SK-N-SH (cell line): ENCODE measurements at regions not wholly inside any gene's neighbourhood (a gene's known extent, or its start where the extent isn't known, plus 50 kb on each side); places are given as distances from the start of the nearest gene placed in this dataset.

Experiments used
- CTCF ChIA-PET: fragments of 300-600, 350-600 bp; formaldehyde crosslinking; extraction: SDS; loops from one replicate; lab custom pipeline; 2021; lab: Yijun Ruan, JAX
- POLR2A ChIA-PET: fragments of 350-600 bp; sonication (Branson Sonifier 250); formaldehyde crosslinking; extraction: SDS; loops from one replicate; lab custom pipeline; 2020; ENCODE audit warnings: antibody characterized with exemption, inconsistent platforms; lab: Yijun Ruan, JAX
- DNase-seq: peaks from one replicate; pipeline ENCODE4 v3.0.0; 2012
- H2AFZ ChIP-seq: fragments of 200-600 bp; sonication (generic); 2 replicates; pipeline ENCODE4 v1.8.1; 2016; ENCODE audit warnings: antibody characterized with exemption, mild to moderate bottlenecking, low read depth
- H3F3A ChIP-seq: fragments of 200-600 bp; sonication (generic); replicated peaks from 2 replicates; pipeline ENCODE3; 2016; ENCODE audit warnings: antibody characterized with exemption, mild to moderate bottlenecking; ENCODE audit not compliant: insufficient read depth
- H3K27ac ChIP-seq, 2 experiments: fragments of 200-500 bp in 1 of 2; fragments of 200-600 bp in 1 of 2; sonication (Bioruptor generic) in 1 of 2; sonication (generic), shearing (Covaris generic) in 1 of 2; 2 replicates each; pipeline versions ENCODE4 v1.5.1 to v1.6.1; 2014 to 2016; ENCODE audit warnings: low read depth in 2 of 2, inconsistent platforms in 1 of 2, low read length in 1 of 2, mild to moderate bottlenecking in 1 of 2, mixed read lengths in 1 of 2
- H3K27me3 ChIP-seq: fragments of 200-600 bp; sonication (generic), shearing (Covaris generic); 2 replicates; pipeline ENCODE4 v1.6.1; 2016; ENCODE audit warnings: mixed run types; ENCODE audit not compliant: insufficient read depth
- H3K36me3 ChIP-seq, 2 experiments: fragments of 200-500 bp in 1 of 2; fragments of 200-600 bp in 1 of 2; sonication (Bioruptor generic) in 1 of 2; sonication (generic) in 1 of 2; replicated peaks in 1 of 2; 2 replicates each; pipeline versions ENCODE3 to v1.5.1; 2014 to 2016; ENCODE audit warnings: low read length in 1 of 2, mild to moderate bottlenecking in 1 of 2; ENCODE audit not compliant: insufficient read depth in 2 of 2, control insufficient read depth in 1 of 2
- H3K4me1 ChIP-seq, 2 experiments: fragments of 200-500 bp in 1 of 2; fragments of 200-600 bp in 1 of 2; sonication (Bioruptor generic) in 1 of 2; sonication (generic), shearing (Covaris generic) in 1 of 2; 2 replicates each; pipeline versions ENCODE4 v1.5.1 to v1.6.1; 2014 to 2016; ENCODE audit warnings: low read depth in 1 of 2, low read length in 1 of 2, mixed run types in 1 of 2; ENCODE audit not compliant: insufficient read depth in 2 of 2, control insufficient read depth in 1 of 2
- H3K4me2 ChIP-seq: fragments of 200-600 bp; sonication (generic), shearing (Covaris generic); 2 replicates; pipeline ENCODE4 v1.6.1; 2017; ENCODE audit warnings: mixed run types
- H3K4me3 ChIP-seq, 2 experiments: fragments of 200-500 bp in 1 of 2; fragments of 200-600 bp in 1 of 2; sonication (Bioruptor generic) in 1 of 2; sonication (generic), shearing (Covaris generic) in 1 of 2; 2 replicates each; pipeline versions ENCODE4 v1.5.1 to v1.8.1; 2014 to 2016; ENCODE audit warnings: low read depth in 2 of 2, inconsistent platforms in 1 of 2, low read length in 1 of 2, mild to moderate bottlenecking in 1 of 2, mixed read lengths in 1 of 2, moderate library complexity in 1 of 2
- H3K79me2 ChIP-seq: fragments of 200-600 bp; sonication (generic); 2 replicates; pipeline ENCODE4 v1.8.1; 2017; ENCODE audit warnings: mild to moderate bottlenecking; ENCODE audit not compliant: insufficient read depth
- H3K9ac ChIP-seq: fragments of 200-600 bp; sonication (generic); 2 replicates; pipeline ENCODE4 v1.6.1; 2017; ENCODE audit warnings: mixed run types
- H3K9me2 ChIP-seq: fragments of 200-600 bp; sonication (generic); 2 replicates; pipeline ENCODE4 v1.6.1; 2017; ENCODE audit warnings: mixed run types
- H3K9me3 ChIP-seq: fragments of 200-600 bp; sonication (generic); 2 replicates; pipeline ENCODE4 v1.6.1; 2017; ENCODE audit warnings: mixed run types, mild to moderate bottlenecking, moderate library complexity
- H4K20me1 ChIP-seq: fragments of 200-600 bp; sonication (generic); 2 replicates; pipeline ENCODE4 v1.6.1; 2017; ENCODE audit warnings: mild to moderate bottlenecking, mixed run types; ENCODE audit not compliant: insufficient read depth
- CTCF ChIP-seq: fragments of 200-600 bp; sonication (generic); IDR thresholded peaks from 2 replicates; pipeline ENCODE4 v1.6.1; 2017; ENCODE audit warnings: antibody characterized with exemption, mild to moderate bottlenecking, moderate library complexity
- EP300 ChIP-seq, 2 experiments: IDR thresholded peaks; 2 replicates each; pipeline versions ENCODE4 v1.4.0 to v1.6.1; 2012; ENCODE audit warnings: borderline replicate concordance in 1 of 2, low read depth in 1 of 2, low read length in 1 of 2
- EZH2phosphoT487 ChIP-seq: fragments of 200-600 bp; sonication (generic); IDR thresholded peaks from 2 replicates; pipeline ENCODE4 v1.6.1; 2017; ENCODE audit warnings: low read depth, mixed run types, mild to moderate bottlenecking, antibody characterized with exemption, moderate library complexity, borderline replicate concordance
- FOSL2 ChIP-seq: IDR thresholded peaks from 2 replicates; pipeline ENCODE4 v1.4.0; 2012; ENCODE audit warnings: low read depth, mild to moderate bottlenecking, moderate library complexity, borderline replicate concordance
- FOXM1 ChIP-seq: IDR thresholded peaks from 2 replicates; pipeline ENCODE4 v1.4.0; 2012; ENCODE audit warnings: low read depth, mild to moderate bottlenecking
- NFIC ChIP-seq: IDR thresholded peaks from 2 replicates; pipeline ENCODE4 v1.4.0; 2012; ENCODE audit warnings: borderline replicate concordance
- NRF1 ChIP-seq: IDR thresholded peaks from 2 replicates; pipeline ENCODE4 v1.6.1; 2012; ENCODE audit warnings: low read depth, mild to moderate bottlenecking, low read length
- PBX3 ChIP-seq: IDR thresholded peaks from 2 replicates; pipeline ENCODE4; 2012
- RAD21 ChIP-seq: IDR thresholded peaks from 2 replicates; pipeline ENCODE4 v1.6.1; 2012; ENCODE audit warnings: mild to moderate bottlenecking, low read length
- RXRA ChIP-seq: IDR thresholded peaks from 2 replicates; pipeline ENCODE4 v1.4.0; 2012; ENCODE audit warnings: low read depth, mild to moderate bottlenecking, borderline replicate concordance
- SMC3 ChIP-seq: IDR thresholded peaks from 2 replicates; pipeline ENCODE4 v1.6.1; 2012; ENCODE audit warnings: low read depth, low read length, improper control_type of control experiment
- TCF12 ChIP-seq: IDR thresholded peaks from 2 replicates; pipeline ENCODE4 v1.4.0; 2012
- TEAD4 ChIP-seq: IDR thresholded peaks from 2 replicates; pipeline ENCODE4 v1.4.0; 2012; ENCODE audit warnings: mild to moderate bottlenecking, borderline replicate concordance; ENCODE audit not compliant: insufficient read depth
- WGBS: methylation state at CpG from one replicate; pipeline ENCODE4 v1.1.6; 2017; ENCODE audit warnings: low lambda C conversion rate; 5-methylcytosine and 5-hydroxymethylcytosine counted together

- H2AFZ ChIP-seq, result no peak overlapping the region
- no peaks in the 10 kb centered on the region for H3F3A ChIP-seq
- TF ChIP-seq RAD21 (no peak), CTCF (no peak), RXRA (no peak), NFIC (no peak), FOXM1 (no peak), SMC3 (no peak), TEAD4 (no peak), FOSL2 (no peak)
- no peaks in the 10 kb centered on the region for H3K36me3 ChIP-seq
- no peaks in the 10 kb centered on the region; a peak in 1 of 4 replicates for H3K4me1 ChIP-seq
- no peaks in the 10 kb centered on the region for H3K79me2 ChIP-seq
- CTCF ChIA-PET, result no interaction called here
- no peak overlapping the region for H3K9ac ChIP-seq
- no peak overlapping the region for H3K4me2 ChIP-seq
- no peaks in the 10 kb centered on the region for H3K27me3 ChIP-seq
- H3K9me3 ChIP-seq, result no peaks in the 10 kb centered on the region
- no peak overlapping the region for H3K4me3 ChIP-seq
- H3K9me2 ChIP-seq, result no peaks in the 10 kb centered on the region
- POLR2A ChIA-PET, result no interaction called here
- 31% methylated on average over 1 of the region's 1 CpG for WGBS
- no peak overlapping the region for H3K27ac ChIP-seq
- H4K20me1 ChIP-seq, result no peaks in the 10 kb centered on the region
- no peak for DNase-seq
Observed at GRCh38 chr18:39297225-39297624, 1731.6 kb upstream of the CELF4 start.

- CTCF ChIA-PET, result no interaction called here
- H3K9ac ChIP-seq, result no peak overlapping the region
Observed at GRCh38 chr18:39296293-39296888, 1730.8 kb upstream of the CELF4 start.

More at GRCh38 chr18:39296293-39296888, 1730.8 kb upstream of the CELF4 start:
- Histone ChIP-seq H3K9me3 (no peaks in the 10 kb centered on the region), H3K79me2 (no peaks in the 10 kb centered on the region), H3K27ac (no peak overlapping the region), H3F3A (no peaks in the 10 kb centered on the region), H2AFZ (no peak overlapping the region), H3K4me3 (no peak overlapping the region), H3K9me2 (no peaks in the 10 kb centered on the region), H4K20me1 (no peaks in the 10 kb centered on the region), H3K4me2 (no peak overlapping the region), H3K27me3 (no peaks in the 10 kb centered on the region), H3K4me1 (no peaks in the 10 kb centered on the region; a peak in 1 of 4 replicates), H3K36me3 (no peaks in the 10 kb centered on the region)
- WGBS, result 51% methylated on average over 10 of the region's 10 CpGs
- no peak for DNase-seq
- POLR2A ChIA-PET, result no interaction called here
- TF ChIP-seq EZH2phosphoT487 (no peak), TCF12 (no peak), EP300 (IDR thresholded peaks at IDR 0.05; ENCODE audit: borderline replicate concordance in 1 of 2, low read depth in 1 of 2, low read length in 1 of 2) (no peak), PBX3 (no peak), NRF1 (no peak)
